DMS 273 (cell line): ENCODE measurements at regions not wholly inside any gene's neighbourhood (a gene's known extent, or its start where the extent isn't known, plus 50 kb on each side); places are given as distances from the start of the nearest gene placed in this dataset.

Source experiments
- DNase-seq: peaks from one replicate; lab custom pipeline; 2025; ENCODE audit not compliant: unreplicated experiment; lab: John Stamatoyannopoulos, UW

DNA sequence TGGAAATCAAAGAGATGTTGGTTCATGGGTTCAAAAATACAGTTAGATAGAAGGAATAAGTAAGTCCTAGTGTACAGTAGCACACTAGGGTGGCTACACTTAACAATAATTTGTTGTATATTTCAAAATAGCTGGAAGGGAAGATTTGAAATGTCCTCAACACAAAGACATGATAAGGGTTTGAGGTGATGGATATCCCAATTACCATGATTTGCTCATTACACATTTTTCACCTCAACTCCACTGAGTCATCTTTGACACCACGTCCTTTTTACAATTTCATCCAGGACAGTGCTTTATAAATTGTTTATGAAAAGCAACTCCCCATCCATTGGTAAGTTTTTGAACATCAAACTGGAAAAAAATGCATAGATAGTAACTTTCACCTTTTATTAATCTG, 208.3 kb downstream of the ZC3H11B start:
- no peak for DNase-seq

DNA sequence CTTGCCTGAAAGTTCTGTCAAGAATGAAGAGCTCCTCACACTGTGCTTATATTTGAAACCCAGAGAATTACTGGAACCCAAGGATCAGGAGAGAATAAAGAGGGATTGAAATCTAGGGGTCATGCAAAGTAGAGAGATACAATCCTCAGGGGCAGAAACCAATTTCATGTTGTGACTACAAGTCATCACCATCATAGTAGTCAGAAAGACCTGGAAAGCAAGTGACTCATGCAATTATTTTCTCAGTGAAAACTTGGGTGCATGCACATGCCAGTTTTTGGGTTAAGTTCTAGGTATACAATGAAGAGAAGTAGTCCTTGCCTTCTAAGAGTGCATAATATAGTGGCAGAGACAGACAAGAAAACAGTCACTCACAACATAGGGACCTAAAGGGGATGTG, 210.0 kb downstream of the ZC3H11B start:
- no peak for DNase-seq

DNA sequence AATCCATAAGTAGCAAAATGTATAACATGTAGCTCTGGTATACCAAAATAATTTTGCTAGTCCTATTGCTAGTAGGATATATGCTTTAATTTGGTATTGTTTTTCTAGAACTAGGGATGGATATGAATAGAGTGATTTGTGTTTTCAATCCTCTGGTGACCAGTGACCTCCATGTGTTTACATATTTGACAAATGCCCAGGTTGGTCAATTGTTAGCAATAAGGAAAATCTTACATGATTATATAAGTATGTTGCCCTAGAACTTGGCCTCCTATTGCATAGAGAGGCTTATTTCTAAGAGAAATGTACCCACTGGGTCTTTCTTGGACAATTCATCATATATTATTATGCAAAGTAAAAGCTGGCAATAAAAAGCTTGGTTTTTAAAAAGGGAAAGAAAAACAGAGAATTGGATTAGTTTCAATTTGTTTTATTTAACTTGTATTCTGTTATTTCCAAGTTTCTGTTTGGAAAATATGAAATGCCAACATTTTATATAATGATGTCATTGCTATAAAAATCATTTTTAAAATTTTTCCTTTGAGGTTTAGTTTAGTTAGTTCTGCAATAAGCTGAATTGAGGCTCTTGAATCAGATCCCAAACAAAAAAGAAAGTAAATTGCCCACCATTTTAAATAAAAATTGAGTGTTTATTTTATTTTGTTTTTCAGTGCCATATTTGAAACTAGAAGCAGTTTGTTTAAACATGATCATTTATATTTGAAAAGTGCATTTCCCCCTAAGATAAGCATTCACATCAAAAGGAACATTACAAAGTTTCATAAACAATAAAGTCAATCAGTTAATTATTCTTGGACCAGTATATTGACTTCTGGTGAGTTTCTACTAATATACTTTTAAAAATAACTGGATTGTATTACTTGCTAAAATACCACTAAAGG, 210.9 kb downstream of the ZC3H11B start:
- DNase-seq, result no peak

DNA sequence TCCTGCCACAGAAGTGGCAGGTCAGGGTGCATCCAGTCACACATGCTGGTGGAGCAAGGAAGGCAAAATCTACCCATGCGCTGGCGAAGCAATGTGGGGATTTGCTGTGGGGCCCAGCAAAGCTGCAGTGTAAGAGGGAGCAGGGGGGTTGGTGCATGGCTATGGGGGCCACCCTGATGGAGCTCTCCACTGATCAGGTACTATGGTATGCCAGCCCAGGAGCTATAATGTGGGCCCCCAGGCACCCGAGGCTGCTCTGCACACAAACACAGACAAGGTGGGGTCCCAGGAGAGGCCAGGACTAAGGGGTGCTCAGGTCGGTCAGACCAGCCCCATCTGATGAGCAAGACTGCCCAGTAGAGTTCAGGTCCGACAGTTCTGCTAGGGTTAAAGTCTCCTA, 213.5 kb downstream of the ZC3H11B start:
- no peak for DNase-seq

DNA sequence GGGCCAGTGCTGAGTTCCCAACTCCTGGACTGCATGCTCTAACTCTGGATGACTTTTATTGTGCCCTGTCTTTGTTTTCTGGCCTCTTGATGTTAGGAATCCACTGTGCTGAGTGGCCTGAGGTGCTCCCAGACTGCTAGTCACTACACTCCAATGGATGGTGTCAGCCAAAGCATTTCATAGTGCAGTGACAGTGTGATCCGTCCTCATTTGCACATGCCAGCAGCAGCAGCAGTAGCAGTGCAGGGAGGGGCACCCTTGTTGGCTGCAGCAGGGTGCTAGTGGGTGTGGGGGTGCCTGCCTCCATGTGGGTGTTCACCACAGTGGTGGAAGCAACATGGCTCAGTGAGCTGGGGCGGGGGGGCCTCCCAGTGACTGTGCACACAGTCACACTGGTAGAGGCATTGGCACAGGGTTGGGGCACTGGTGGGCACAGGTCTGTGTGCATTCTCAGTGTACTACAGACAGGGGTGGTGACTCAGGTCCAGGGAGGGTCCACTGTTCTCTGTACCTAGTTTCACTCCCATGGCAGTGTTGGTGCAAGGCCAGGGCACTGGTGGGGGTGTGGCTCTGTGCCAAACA, 214.0 kb downstream of the ZC3H11B start:
- DNase-seq, result no peak

DNA sequence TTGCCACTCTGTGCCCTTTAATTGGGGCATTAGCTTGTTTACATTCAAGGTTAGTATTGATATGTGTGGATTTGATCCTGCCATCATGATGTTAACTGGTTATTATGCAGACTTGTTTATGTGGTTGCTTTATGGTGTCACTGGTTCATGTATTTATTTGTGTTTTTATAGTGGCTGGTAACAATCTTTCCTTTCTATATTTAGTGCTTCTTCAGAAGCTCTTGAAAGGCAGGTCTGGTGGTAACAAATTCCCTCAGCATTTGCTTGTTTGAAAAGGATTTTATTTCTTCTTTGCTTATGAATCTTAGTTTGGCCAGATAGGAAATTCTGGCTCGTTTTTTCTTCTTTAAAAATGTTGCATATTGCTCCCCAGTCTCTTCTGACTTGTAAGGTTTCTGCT, 215.4 kb downstream of the ZC3H11B start:
- no peak for DNase-seq

DNA sequence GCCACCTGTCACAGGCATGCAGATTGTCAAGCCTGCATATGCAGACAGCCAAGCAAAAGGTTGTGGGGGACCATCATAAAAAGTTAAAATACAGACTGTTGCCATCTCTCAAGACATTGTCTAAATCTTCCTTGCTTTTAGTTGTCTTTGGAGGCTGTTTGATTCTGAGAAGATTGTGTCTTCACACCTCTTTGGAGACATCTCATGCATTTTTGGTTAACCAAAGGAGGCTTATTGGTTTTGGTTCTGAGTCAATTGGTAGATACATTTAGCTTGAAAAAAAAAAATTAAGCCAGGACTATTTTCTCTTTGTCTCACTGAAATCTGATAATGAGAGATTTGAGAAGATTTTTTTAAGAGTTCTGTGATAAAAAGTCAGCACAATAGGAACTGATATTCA, 217.6 kb downstream of the LYPLAL1 start:
- no peak for DNase-seq

DNA sequence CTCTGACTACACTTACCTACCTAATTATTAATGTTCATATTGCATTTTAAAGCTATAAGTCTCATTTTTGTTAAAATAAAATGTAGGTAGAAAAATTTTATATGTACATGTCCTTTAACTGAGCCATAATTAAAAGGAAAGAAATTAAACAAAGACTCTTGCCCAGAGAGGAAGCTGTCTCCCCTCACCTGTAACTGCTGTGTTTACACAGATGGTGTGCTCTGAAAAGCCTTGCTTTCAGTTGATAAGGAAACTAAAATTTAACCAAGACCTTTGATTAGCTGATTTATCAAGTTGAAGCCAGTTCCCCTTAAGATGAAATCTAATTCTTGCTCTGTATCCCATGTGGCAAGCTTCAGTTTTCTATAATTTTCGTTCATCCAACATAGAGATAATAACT, 213.5 kb downstream of the LYPLAL1 start:
- no peak for DNase-seq

DNA sequence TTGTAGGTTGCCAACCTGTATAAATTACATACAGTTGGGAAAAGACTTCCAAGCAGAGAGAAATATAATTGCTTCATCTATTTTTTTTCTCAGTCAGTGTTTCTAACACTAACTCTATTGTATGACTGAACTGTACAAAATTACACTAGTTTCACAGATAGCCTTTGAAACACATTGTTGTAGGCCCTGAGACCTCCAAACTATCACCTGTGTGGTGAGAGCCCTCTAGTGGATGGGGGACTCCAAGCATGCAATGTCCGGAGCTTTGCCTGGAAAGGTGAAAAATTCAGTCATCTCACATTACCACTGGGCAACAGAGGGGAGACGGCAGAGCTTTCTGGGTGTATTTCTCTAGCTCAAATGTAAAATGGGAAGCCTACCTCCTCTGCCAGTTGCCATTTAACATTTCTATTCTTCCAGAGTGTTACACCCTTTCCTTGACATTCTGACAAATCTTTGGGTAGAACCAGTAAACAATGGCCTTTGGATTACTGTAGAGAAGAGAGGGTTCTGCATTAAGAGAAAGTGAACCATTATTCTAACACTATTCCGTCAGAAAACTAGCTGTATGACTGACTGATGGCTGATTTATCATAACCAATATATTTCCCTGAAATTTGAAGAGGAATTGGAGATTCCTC, 212.2 kb downstream of the LYPLAL1 start:
- DNase-seq, result peak; percentile 83

DNA sequence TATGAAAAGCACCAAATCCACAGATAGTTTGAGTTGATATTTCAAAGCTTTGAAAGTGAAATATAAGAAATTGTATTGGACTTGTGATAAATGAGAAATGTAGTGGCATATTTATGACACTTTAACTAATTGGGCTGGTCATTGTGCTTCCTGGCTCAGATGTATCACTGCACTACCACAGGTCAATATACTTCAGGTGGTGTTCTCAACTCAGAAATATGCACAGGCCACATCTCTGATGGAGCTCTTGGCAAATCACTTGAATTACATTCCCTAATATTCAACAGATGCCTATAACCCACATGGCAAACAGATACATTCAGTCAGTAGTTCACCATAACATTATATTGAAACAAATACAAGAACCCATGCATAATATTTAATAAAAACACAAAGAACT, 209.6 kb downstream of the LYPLAL1 start:
- no peak for DNase-seq

DNA sequence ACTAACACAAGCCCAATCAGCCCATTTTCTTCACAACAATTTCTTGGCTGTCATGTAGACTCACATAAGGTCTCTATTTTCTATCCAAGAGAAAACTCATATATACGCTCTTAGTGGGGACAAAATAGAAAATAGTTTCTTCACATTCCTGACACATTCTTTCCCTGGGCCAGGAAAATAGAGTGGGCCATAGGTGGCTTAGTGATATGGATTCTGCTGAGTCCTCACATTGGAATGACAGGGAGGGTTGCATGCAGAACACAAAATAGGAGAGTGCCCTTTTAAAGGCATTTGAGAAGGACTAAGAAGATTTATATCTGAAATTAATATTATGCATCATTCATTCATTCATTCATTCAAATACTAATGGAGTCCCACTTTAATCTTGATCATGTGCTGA, 207.7 kb downstream of the LYPLAL1 start:
- DNase-seq, result no peak

DNA sequence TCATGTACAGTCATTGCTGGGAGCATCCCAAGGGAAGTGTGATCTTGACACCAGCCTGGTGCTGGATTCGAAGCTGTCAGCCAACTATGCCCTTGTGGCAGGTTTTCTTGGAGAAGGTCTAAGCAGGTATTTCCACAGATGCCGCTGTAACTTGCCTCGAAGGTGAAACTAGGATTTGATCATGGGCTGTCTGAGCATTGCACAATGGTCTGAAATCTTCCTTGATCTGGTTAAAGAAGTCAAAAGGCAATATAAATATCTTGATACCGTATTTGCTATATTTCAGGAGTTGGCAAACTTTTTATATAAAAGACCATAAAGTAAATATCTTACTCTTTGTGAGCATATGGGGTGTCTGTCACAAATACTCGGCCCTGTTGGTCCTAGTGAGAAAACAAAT, 206.8 kb downstream of the LYPLAL1 start:
- DNase-seq, result no peak

DNA sequence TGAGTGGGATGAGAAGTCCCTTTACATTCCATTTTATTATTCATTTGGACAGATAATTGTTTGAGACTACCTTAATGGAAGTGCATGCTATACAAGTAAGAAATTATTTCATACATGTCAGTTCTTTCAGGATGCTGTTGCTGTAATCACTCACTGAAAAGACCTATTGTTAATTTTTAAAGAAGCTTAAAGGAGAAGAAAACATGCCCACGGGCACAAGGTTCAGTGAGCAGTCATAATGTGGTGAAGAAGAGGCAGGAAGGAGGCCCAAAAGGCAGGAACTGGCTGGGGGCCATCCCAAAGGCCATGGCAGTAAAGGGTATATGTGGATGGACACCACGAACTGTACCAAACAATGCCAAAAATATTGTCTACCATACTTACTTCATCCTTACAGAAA, 206.0 kb downstream of the LYPLAL1 start:
- no peak for DNase-seq

DNA sequence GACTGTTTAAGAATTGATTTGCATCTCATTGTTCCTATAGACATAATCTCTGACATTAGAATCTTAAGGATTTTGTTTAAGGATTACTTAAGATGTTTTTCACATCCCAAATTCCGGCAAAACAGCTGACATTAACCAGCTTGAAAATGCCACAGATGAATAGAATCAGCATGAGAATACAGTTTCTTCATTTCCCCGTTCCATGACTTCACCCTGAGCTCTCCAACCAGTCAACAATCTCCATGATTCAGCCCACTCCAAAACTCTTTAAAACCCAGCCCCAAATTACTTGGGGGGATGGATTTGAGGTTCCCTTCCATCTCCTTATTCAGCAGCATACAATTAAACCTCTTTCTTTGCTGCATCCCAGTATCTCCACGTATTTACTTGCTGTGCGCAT, 201.0 kb downstream of the LYPLAL1 start:
- DNase-seq, result no peak

DNA sequence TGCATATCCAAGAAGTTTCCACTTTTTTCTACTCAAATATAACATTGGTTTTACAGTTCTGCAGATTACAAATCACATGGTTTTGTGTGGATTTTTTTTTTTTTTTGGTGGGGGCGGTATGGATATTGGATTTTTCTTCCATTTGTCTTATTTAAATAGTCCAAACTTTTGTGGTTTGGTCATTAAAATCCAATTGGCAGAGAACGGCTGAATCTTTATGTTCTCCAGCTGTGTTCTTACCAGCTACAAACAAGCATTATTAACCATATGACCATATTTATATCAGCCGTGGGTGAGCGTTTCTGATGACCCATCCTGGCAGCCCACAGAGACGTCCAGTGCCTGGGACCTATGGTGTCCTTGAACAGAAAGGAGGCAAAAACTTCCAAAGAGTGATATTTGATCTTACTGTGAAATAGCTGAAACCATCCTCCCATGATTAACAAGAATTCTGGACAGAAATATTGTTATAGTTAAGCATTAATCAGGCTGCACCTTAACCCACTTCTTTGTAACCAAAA, 200.4 kb downstream of the LYPLAL1 start:
- no peak for DNase-seq

DNA sequence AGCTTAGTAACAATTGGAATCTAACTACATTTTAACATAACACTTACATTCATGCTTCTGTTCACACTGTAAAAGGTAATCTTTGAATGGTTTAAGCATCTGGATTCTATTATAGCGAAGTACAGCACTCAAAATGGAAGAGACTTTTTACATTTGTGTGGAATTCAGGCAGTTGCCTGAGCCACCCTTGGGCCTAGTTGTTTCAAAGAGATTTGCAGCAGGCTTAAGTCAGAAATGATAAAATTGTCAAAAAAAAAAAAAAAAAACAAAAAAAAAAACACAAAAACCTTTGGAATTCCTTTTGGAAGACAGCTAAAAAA, 199.9 kb downstream of the LYPLAL1 start:
- no peak for DNase-seq

DNA sequence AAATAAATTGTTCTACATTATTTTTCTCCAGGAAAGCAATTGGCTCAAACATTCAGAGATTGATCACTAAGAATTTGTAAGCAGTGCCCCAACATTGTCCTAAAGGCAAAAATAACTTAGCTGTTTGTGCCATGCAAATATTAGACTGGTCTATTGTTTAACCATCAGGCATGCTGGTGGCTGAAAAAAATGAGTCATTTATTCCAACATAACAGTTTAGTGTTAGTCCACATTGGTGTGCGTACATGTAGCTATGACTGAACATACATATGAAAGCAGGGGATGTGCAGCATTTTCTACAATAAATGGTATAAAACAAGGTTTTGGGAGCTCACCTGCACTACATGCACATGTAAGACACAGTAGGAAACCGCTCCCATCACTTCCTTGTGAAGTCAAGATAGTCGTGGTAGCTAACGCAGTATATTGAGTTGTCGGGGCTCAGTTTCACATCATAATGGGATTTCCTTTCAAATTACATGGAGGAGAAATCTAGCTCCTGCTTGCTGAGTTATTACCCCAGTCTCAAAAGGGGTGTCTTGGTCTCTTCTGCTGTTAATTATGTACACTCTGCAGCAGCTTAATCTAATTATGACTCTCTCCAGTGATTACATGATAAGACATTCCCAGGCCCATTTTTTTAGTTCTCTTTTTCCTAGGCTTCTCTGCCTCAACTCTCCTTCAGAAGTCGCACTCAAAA, 199.4 kb downstream of the LYPLAL1 start:
- no peak for DNase-seq

DNA sequence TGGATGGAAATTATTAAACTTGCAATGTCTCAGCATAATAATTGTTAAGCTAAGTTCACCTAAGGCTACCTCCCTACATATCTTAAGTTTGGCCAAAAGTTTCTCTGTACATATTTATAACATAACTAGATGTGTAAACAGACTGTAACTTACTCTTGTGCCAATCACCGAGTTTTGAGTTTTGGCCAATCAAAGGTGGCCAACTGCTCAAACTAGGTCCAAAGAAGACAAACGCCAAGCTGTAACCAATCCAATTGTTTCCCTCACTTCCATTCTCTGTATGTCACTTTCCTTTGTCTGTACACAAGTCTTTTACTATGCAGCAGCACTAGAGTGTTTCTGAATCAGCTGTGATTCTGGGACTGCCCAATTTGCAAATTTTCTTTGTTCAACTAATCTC, 197.8 kb downstream of the LYPLAL1 start:
- no peak for DNase-seq

DNA sequence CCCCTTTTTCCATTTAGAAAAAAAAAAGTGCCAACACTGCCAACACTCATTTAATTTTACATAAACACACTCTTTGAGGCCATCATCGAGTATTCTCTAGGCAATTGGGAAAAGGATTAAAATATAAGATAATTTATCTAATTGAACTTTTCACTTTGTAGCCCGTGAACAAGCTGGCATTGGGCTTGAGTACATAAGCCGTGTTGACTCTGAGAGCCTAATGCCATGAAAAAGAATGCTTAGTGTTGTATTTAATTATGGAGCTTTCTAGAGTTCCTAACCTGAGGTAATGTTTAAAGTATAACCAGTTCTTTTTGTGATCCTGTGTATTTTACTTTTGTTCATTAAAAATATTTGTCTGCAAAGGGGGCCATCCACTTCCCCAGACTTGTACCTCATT, 193.8 kb downstream of the LYPLAL1 start:
- DNase-seq, result no peak

DNA sequence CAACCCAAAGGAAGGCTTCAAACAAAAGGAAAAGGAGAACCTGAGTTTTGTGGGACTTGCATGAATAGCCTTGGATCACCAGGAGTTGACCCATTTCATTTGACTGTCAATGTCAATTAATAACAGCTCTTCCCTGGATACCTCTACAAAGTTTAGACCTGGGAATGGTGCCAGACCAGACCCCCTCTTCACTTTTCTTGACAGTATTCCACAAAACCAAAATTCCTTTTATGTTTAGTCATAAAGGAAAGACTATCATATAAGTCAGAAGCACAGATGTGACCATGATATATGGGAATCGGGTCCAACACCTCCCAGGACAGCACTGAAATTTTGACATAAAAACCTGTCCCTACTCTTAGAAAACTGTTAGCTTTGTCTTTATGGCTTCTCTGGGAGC, 191.8 kb downstream of the LYPLAL1 start:
- DNase-seq, result no peak

DNA sequence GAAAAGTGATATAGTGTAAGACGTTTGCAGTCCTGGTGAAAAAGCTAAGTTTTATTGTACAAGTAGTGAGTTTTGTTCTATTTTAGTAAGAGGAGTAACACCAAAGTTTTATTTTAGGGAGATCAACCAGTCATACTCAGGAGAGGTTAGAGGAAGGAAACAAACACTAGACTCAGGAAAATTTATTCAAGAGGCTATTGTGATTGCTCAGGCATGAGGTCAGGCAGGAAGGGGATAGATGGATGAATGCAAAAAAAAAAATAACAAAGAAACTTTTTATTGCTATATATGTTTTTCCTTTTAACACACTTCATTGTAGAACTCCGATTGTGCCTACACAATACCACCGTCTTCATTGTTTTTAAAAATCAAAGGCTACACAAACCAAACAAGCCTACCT, 189.0 kb downstream of the LYPLAL1 start:
- DNase-seq, result no peak

DNA sequence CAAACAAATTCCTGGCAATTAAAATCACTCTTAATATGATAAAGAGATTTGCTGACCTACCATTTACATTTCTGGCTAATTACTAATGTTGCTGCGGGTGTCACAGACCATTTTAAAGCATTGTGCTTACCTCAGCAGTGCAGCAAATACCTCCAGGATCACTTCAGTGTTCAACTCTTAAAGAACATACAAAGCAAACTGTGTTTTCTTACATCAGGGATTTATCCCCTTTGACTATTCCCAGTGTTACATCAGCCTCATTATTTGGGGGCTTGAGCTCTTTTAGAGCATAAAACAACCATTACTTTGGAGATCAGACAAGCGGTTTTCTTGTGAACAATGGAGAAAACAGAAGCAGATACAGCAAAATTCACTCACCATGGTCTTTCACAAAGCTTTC, 185.4 kb downstream of the LYPLAL1 start:
- DNase-seq, result no peak
